OCI-LY7 (cell line): ENCODE measurements at regions not wholly inside any gene's neighbourhood (a gene's known extent, or its start where the extent isn't known, plus 50 kb on each side); places are given as distances from the start of the nearest gene placed in this dataset.

Experiments
- CTCF ChIP-seq: fragments of 200-600 bp; sonication (generic); conservative IDR thresholded peaks from 2 replicates; pipeline ENCODE4 v1.5.1; 2014; ENCODE audit warnings: mild to moderate bottlenecking, antibody characterized with exemption, low read length, moderate library complexity, mixed read lengths
- EZH2phosphoT487 ChIP-seq: fragments of 200-600 bp; sonication (generic); IDR thresholded peaks from 2 replicates; pipeline ENCODE4 v1.6.1; 2018; ENCODE audit warnings: low read depth, borderline replicate concordance, mild to moderate bottlenecking, mixed run types, antibody characterized with exemption, low read length, moderate library complexity, mixed read lengths

GRCh38 chr20:48203252-48203651, 418.0 kb upstream of the SULF2 start:
- TF ChIP-seq CTCF (no peak), EZH2phosphoT487 (no peak)
